Kidney glomerular epithelial cell (primary cell): ENCODE measurements at regions not wholly inside any gene's neighbourhood (a gene's known extent, or its start where the extent isn't known, plus 50 kb on each side); places are given as distances from the start of the nearest gene placed in this dataset.
"Not testable (repeated sequence)": the region's sequence is repeated elsewhere in the genome, so short reads cannot be mapped to it uniquely, and the experiment has no call there.

Experiments
- DNase-seq: peaks from one replicate; lab custom pipeline; 2025; lab: John Stamatoyannopoulos, UW

DNA sequence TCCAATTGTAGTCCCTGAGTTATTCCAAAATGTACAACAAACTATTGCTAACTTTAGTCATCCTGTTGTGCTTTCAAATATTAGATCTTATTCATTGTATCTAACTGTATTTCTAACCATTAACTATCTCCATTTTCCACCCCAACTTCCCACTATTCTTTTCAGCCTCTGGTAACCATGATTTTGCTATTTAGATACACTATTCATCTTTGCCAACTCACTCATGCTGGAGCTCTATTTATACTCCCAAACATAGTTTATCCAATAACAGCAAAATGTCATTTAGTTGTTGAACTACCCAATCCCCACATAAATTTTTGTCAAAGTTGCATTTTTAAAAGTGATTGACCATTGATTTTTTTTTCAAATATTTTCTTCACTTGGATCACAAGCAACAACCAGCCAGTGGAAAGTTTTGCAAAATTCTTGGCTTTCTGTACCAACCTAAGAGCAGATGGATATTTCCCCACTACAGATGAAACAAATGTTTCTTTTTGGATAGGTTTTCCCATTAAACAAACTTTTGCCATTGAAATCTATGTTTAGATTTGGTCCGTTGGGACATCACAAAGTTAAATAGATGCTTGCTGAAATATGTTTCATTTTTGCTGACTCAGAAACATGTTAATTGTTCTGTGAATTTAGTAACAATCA lies 866.0 kb downstream of the LTN1 start:
- no peak for DNase-seq

- DNase-seq, result no peak
Observed at GRCh38 chr21:28124541-28124940, 868.1 kb downstream of the LTN1 start.

DNA sequence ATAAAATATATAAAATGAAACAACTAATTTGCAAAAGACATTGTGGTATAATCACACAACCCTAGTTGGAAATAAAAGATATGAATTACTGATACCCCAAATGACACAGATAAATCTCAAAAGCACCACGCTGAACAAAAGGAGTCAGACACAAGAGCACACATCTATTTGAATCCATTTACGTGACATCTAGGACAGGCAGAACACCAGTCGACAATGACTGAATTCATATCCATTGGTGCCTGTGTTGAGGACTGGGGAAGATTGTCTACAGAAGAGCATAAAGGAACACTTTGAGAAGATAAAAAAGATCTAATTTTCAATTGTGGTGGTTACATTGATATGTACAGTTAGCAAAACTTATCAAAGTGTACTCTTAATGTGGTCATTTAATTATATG lies 874.1 kb downstream of the LTN1 start:
- no peak for DNase-seq

DNA sequence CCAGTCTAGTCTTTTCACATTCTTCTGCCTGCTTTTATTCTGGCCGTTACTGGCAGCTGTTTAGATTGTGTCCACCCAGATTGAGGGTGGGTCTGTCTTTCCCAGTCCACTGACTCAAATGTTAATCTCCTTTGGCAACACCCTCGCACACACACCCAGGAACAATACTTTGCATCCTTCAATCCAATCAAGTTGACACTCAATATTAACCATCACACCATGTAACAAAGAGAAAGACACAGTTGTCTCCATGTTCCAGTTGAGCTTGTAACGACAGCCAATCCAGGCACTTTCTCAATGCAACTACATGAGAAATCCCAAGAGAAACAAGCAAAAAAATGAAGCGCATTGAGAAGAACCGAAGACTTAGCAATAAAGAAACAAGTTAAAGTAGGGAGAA lies 877.7 kb downstream of the LTN1 start:
- DNase-seq, result not testable (repeated sequence)

- no peak for DNase-seq
Observed at GRCh38 chr21:28113718-28114117, 879.0 kb downstream of the LTN1 start.

DNA sequence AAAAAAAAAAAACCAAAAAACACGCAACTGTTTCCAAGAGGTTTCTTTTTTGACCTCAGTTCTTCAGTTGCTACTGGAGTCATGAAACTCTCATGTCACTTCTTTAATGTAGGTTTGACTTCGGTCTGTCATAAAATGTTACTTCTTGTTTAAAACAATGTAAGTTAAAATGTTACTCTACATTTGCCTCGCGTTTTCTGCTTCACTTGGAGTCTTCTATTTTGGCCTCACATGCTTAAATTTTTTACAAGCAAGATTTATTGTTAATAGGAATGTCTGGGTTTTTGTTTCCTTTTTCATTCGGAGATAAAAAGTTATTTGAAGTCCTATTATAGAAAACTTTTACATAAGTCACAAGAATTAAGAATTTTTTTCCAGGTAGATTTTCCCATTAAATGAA lies 880.2 kb downstream of the LTN1 start:
- DNase-seq, result no peak

GRCh38 chr21:28111151-28111619 lies 881.5 kb downstream of the LTN1 start:
- no peak for DNase-seq

DNA sequence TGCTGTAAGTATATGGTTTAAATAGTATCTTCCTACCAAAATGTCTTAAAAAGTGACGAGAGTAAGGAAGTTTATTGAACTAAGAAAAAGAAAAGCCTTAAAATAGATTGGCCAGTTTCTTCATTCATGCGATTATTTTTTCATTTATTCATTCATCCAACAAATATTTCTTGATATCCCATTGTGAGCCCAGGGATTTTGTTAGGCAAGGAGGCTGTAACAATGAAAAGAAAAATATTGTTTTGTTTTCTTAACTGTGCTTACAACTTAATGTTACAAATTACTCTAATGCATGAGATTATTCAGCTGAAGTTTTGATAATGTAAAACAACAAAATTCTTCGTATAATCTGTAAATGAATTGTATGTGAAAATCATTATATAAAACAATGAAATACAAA lies 882.0 kb downstream of the LTN1 start:
- no peak for DNase-seq

DNA sequence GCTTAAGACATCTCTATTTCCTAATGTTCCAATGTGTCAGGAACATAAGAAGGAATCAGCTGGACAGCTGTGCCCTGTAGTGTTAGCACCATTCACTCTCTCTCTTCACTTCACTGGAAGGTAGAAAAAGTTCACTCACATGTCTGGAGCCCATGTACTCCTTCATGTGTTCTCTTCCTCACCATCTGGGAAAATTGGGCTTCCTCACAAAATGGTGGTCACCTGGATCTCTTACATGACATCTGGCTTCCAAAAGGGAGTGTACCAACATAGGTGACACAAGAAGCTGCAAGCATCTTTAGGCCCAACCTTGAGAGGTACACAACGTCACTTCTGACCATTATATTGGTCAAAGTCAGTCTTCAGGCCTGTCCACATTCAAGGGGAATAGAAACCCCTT lies 882.6 kb downstream of the LTN1 start:
- no peak for DNase-seq

DNA sequence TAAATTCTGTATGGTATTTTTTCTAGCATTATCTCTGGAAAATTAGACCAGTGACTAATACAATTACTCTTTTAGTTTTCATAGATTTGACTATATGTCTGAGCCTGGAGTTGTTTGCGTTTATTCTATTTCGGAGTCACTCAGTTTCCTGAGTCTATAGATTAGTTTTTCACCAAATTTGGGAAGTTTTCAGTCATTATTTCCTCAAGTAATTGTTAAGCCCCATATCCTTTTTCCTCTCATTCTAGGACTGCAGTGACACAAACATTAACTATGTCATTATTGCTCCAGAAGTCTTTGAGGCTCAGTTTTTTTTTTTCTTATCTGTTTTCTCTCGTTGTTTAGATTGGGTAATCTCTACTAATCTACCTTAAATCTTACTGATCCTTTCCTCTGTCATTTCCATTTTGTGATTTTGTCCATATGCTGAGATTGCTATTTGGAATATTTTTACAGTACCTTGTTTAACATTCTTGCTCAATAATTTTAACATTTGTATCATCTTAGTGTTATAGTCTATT lies 886.2 kb downstream of the LTN1 start:
- DNase-seq, result no peak

DNA sequence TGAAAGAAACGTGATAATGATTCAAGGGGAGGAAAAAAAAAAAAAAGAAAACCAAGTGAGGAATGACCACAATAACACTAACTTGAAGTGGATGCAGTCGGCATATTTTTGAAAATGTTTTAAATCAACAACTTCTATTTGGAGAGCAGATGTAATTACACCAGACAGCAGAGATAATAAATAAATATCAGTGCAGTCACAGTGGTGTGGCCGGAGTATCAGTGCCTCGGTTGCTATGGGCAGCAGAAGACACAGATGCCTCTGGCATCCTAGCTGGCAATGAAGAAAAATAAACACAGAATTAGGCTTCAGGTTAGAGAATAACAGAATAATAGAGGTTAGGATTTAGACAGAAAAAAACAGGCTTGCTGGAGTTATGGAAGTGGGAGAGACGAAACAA lies 888.3 kb downstream of the LTN1 start:
- DNase-seq, result no peak

- no peak for DNase-seq
Observed at GRCh38 chr21:28100366-28100765, 892.3 kb downstream of the LTN1 start.

DNA sequence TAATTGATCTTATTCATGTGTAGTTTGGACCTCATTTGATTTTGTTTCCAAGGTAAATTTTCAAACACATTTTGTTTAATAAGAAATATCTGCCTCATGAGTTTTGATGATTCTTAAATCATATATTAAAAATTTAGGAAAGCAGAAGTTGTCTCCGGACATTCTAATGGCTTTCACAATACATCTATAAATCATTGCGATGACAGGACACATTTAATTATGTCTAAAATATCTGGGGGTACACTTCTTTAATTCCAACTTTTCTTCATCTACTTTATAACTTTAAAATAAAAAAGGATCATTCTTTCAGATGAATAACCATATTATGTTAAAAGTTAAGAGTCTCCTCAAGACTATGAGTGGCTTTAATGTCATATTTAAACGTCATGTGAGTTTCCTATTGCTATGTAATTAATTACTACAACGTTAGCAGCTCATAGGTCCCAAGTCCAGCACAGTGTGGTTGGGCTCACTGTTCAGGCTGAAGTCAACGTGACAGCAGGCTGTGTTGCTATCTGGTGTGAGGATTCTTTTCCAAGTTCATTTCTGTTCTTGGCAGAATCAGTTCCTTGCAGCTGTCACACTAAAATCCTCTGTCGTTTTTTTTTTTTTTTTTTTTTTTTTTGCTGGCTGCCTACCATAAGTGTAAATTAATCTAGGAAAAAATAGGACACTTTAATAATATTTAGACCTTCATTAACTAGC lies 893.5 kb downstream of the LTN1 start:
- no peak for DNase-seq

- DNase-seq, result no peak
Observed at GRCh38 chr21:28091466-28091865, 901.2 kb downstream of the LTN1 start.

DNA sequence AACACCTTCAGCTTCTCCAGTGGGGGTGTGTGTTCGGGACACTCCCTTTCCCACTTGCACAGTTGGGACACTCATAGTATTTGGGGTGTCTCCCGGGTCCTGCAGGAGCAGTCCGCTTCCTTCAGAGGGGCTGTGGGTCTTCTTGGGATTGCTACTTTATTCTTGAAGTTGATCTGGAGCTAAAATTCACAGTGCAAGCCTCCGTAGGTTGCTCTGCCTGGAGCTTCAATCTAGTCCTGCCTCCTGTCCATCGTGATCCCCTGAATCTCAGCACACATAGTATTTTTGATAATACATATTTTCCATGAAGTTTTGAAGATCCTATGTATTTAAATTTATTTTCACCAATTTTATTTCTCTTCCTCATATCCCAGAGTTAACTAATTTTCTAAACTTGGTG lies 902.1 kb downstream of the LTN1 start:
- no peak for DNase-seq

DNA sequence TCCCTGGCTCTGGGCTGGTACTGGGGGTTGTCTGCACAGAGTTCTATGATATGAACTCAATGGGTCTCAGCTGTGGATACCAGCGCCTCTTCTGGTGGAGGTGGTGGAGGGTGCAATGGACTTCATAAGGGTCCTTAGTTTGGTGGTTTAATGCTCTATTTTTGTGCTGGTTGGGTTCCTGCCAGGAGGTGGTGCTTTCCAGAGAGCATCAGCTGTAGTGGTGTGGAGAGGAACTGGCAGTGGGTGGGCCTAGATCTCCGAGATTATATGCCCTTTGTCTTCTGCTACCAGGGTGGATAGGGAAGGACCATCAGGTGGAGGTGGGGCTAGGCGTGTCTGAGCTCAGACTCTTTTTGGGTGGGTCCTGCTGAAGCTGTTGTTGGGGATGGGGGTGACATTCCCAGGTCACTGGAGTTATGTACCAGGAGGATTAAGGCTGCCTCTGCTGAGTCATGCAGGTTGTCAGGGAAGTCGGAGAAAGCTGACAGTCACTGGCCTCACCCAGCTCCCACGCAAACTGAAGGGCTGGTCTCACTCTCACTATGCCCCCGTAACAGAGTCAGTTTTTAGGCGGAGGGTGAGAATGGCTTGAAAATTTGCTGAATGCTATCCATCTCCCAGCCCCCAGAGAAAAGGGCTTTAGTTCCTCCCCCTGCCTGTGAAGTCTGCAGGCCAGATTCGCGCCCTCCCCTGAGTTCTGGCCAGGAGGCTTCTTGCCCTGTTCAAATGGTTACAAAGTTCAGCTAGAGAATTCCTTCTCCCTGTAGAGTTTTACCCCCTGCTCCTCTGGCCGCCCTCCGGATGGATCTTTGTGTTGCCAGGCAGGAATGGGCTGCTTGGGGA lies 902.9 kb downstream of the LTN1 start:
- peak; percentile 44 for DNase-seq

GRCh38 chr21:28086861-28087581 lies 905.7 kb downstream of the LTN1 start:
- no peak for DNase-seq

GRCh38 chr21:28084951-28085350 lies 907.7 kb downstream of the LTN1 start:
- no peak for DNase-seq

DNA sequence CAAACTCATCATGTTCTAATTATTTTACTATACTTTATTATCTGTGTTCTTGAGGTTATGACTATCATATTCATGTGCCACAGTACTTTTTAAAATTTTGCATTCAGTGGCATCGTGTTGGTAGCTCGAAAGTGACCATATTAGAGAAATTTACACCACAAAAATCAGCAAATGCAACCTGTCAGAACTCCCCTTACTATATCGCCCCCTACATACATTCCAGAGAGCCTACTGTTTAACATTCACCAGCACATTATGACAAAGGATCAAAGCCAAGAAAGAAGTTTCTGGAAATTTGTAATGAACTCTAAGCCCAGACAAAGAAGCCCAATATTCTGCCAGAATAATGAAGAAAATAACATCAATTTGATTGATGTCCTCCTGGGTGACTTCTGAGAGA lies 909.3 kb downstream of the LTN1 start:
- DNase-seq, result no peak

DNA sequence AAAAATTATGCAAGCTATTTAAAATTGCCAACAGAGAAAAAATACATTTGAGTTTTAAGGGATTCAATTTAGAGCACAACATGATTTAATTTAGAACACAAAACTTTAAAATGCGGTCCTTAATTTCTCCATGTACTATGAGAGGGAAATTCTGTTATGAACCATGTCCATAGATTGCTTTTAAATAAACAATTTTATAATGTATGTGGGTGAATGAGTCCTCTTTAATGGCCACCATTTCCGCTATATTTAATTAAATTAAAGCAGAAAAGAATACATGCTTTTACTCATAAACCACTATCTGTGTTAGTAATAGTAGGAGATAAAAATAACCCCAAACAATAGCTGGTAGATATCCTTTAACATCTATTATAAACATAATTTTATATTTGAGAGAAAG lies 914.6 kb downstream of the LTN1 start:
- no peak for DNase-seq

DNA sequence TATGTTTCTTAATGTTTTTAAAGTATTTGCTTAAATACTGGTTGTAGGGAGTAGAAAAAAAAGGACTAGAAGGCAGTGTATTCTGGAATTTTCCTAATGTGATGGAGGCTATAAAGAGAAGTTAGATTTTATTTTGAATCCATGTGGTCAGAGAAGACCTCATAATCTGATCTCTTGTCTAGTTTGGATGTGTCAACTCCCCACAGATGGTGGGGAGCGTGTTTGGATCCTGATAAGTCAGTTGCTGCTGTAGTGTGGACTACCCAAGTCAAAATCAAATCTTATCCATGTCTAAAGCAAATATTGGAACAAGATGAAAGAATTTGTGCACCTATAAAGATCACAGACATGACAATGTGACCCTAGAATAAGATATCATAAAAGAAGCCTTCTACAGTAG lies 918.0 kb downstream of the LTN1 start:
- DNase-seq, result no peak

DNA sequence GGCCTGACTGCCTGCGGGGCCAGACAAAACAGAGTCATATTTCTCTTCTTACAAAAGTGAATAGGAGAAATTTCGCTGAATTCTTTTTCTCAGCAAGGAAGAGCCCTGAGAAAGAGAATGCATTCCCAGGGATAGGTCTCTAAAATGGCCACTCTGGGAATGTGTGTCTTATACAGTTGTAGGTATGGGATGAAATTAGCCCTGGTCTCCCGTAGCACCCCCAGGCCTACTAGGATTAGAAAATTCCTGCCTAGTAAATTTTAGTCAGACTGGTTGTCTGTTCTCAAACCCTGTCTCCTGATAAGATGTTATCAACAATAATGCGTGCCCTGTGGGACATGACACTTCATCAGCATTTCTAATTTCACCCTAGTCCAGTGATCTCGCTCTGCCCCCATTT lies 920.1 kb downstream of the LTN1 start:
- no peak for DNase-seq
